ENCODE measurements at regions not wholly inside any gene's neighbourhood (a gene's known extent, or its start where the extent isn't known, plus 50 kb on each side); places are given as distances from the start of the nearest gene placed in this dataset.
A peak's percentile ranks its signal among the peaks of the same experiment; 100 is the strongest.

DNA sequence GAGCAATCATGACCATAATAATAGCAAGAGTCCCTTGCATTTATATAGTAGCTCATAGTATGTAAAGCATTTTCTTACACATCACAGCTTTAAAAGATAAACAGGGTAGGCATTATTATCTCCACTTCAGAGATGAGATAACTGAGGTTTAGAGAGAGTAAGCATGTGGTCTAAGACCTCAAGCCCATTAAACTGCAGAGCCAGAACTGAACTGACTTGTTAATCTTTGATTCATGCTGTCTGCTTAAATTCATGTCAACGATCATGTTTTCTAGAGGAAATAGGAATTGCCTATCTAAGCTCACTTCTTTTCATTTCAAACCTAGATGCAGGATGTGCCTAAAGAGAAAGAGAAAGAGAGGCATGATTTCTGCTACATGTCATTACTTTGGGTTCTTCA lies 524.8 kb downstream of the PTPRC start:
- DNase-seq: no peak

- no peak for DNase-seq
Measured at GRCh38 chr1:199167460-199167859, 528.6 kb downstream of the PTPRC start.

DNA sequence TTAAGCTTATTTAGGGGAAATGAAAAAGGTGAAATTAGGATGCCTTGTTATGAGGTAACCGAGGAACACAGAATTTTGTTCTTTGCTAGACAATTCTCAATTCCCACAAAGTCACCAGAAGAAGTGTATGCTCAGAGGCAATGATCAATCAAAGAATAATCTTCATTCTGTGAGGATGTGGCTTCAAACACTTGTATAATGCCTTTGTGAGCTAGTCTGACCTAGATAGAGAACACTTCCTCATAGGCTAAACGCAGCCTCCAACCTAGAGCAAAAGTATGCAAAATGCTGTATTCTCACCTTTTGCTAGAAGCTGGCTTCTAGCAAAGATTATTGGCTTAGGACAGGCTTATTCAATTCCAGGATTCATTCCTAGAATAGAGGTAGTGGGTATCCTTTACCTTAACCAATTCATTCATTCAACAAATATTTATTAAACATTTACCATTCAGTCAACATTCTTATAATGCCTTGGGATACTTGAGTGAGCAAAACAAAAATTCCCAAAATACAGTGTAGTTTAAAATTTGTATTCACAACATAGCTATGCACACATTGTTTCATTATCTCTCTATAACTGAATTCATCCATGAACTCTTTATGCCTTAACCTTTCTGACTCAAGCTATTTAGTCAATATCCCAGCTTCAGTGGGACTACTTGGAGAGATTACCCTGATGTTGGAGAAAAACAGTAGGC lies 530.2 kb downstream of the PTPRC start:
- DNase-seq: no peak

DNA sequence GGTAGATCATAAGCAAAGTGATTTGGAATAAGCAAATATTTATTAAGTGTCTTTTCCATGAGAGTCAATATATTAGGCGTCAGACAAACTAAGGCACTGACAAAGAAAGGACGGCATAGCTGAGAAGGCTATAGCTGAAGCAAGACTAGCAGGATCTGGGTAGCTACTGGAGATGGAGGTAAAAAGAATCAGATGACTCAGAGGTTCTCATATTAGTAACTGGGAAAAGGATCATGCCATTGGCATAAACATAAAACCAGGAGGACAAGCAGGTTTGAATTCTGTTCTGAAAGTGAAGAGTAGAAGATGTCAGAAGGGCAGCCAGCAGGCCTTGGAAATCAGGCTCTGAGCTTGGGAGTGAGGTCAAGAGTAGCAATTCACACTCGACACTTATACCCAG lies 531.9 kb downstream of the PTPRC start:
- DNase-seq: no peak

GRCh38 chr1:199172171-199173124 lies 533.6 kb downstream of the PTPRC start:
- no peak for DNase-seq

DNA sequence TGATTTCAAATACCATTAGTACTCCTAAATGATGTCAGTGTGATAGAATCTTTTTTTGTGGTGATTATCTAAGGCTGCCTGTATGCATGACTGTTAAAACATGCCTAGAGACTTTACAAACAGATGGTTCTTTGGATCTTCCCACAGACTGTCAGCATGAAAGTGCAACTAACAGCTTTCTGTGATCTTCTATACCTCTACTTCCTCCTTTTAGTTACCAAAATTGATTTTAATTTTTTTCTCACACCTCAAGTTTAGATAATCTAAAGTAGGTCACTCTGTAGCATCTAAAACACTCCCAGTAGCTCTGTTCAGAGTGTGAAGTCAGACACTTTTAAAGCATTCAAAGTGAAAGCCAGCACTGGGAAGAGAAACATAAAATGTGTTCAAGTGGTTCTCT lies 534.5 kb downstream of the PTPRC start:
- DNase-seq: peak; percentile 9

- DNase-seq: no peak
Measured at GRCh38 chr1:199174336-199174735, 535.5 kb downstream of the PTPRC start.

GRCh38 chr1:199176713-199177112 lies 537.9 kb downstream of the PTPRC start:
- no peak for DNase-seq

DNA sequence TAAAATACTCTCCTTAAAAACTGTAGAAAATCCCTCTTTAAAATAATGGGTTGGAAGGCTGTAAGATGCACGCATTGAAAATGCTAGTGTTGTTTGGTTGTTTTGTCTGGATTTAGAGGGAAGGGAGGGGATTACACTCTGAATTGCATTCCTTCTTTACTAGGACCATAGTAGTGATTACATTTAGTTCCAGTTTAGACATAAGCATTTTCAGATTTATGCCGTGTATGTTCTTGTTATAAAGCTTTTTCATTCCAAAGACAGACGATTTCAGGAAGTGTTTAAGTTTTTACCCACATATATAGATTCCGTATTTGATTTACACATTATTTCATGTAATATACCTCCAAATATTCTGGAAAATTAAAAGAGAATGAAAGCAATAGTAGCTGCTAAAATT lies 538.4 kb downstream of the PTPRC start:
- DNase-seq: no peak

DNA sequence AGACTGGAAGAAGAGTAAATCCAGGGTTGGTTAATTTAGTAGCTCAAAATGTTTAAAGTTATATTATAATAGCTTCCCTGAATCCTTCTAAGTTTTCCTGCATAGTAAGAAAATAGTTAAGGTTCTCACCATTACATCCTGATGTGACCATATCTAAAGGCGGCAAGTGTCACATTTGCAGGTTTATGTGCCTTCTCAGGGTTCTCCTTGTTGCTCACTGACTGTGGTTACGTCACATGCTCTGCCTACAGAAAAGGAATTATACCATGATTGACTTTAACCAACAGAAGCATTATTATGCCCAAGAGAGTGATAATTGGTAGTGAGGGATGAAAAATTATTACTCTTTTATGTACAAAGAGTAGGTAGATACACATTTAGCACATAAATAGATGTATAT lies 539.8 kb downstream of the PTPRC start:
- DNase-seq: no peak

- peak; percentile 15 for DNase-seq
Measured at GRCh38 chr1:199182186-199182843, 543.5 kb downstream of the PTPRC start.

DNA sequence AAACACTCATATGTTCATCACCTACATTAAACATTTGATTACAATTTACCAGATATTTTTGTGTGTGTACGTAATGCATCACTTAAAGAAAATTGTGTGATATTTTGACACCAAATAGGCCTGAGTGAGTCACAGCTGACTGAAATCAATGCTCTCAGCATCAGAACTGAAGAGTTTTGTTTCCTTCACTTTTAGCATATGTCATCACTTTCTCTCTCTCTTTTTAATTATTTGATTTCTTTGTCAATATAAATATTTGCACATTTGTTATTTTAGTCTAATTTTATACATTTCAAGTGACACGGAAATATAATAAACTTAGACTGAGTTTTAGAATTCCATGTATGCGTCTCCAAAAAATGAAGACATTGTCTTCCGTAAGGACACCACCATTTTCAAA lies 545.3 kb downstream of the PTPRC start:
- no peak for DNase-seq

- DNase-seq: no peak
Measured at GRCh38 chr1:199194862-199195261, 556.0 kb downstream of the PTPRC start.

DNA sequence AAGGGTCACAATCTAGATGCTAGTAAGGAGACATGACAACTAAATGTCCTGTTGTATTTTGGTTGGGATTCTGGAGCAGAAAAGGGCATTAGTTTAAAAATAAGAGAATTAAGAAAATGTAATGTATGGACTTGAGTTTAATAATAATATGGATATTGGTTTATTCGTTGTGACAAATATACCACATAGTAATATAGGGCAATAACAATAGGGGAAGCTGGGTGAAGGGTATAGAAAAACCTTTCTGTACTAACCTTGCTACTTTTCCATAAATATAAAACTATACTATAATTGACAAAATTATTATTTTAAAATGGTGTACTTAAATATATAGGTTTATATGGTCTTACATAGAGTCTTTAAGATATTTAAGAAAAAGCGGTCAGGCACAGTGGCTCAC lies 558.9 kb downstream of the PTPRC start:
- DNase-seq: no peak

DNA sequence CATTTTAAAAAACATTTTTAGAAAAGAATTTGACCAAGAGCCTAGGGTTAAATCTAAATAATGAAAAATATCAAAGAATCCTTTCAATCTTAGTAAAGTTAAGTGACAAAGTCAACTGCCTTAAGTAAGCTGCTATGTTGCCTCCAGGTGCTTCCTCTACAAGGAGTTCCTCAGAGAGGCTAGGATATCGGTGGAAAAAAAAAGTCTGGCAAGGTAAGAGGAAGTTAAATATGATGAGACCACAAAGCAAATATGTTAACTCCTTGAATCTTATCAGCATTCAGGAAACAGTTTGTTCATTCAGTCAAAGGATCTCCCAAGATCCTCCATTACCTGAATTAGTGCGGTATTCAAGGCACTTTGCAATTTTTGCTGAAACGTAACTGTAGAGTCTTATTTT lies 563.5 kb downstream of the PTPRC start:
- no peak for DNase-seq

DNA sequence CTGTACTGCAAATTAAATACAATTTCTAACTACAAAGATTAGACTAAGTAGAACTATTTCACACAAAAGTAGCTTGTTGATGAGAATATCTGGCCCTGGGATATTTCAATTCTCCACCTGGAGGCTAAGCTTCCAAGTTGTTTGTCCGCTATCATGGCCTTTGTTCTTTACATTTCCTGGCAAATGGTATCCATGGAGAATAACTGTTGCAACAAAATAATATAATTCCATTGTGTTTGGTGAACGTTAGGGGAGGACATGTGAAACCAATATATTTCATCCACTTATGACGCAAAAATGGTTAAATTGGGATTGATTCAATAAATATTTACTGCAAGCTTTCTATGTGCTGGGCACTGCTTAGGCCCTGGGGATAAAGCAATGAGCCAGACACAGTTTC lies 565.4 kb downstream of the PTPRC start:
- DNase-seq: peak; percentile 5

- no peak for DNase-seq
Measured at GRCh38 chr1:199205740-199206441, 567.1 kb downstream of the PTPRC start.

- no peak for DNase-seq
Measured at GRCh38 chr1:199208847-199209246, 570.0 kb downstream of the PTPRC start.

DNA sequence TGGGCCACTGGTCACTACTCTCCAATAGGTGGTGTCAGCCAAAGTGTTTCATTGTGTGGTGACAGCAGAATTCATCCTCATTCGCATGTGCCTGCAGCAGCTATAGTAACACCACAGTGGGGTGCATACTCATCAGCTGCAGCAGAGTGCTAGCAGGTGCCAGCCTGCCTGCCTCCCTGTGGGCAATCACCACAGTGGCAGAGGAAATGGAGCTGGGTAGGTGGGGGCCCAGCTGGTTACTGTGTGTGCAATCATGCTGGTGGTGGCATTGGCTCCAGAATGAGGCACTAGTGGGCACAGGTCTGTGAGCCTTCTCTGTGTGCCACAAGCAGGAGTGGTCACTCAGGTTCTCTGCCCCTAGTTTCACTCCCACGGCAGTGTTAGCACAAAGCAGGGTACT lies 579.2 kb downstream of the PTPRC start:
- DNase-seq: no peak

DNA sequence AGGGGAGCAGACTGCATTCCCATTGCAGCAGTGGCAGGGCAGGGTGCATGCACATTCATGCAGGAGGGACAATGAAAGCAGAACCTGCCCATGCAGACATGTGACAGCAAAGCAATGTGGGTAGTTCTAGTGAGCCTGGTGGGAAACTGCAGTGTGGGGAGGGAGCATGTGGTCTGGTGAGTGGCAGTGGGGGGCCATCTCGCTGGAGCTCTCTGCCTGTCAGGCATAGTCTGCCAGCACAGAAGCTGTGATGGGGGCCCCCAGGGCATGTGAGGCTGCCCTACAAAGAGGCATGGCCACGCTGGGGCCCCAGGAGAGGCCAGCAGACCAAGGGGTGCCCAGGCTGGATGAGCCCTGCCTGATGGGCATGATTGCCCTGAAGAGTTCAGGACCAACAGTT lies 579.7 kb downstream of the PTPRC start:
- no peak for DNase-seq

DNA sequence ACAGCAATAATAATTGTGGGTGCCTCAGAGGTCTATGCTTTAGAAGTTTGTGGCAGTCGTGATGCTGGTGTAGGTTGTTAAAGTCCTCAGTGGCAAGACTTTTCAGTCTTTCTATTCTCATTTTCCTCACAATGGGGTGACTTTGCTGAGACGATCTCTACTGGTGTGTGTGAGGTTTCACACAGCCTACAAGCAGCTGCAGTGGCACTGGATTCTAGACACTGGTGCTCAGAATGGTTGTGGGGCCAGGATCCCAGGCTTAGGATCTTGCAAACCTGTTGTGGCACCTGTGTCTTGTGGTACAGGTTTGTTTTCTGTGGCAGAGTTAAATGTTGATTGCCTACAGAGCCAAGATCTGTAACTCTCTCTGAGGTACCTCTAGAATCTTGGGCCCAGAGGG lies 581.2 kb downstream of the PTPRC start:
- no peak for DNase-seq

- DNase-seq: no peak
Measured at GRCh38 chr1:199221371-199222150, 582.7 kb downstream of the PTPRC start.

Data from tongue (tissue), 1 donor.